Calu3 (cell line): ENCODE measurements at regions not wholly inside any gene's neighbourhood (a gene's known extent, or its start where the extent isn't known, plus 50 kb on each side); places are given as distances from the start of the nearest gene placed in this dataset.
A peak's percentile ranks its signal among the peaks of the same experiment; 100 is the strongest.

Experiments used
- BruUV-seq: library from RNA; stranded (reverse); fragments of 400-500 nt; replicated peaks from 2 replicates; lab custom pipeline; 2021; lab: Mats Ljungman, UMichigan
- CTCF ChIA-PET: fragments of 300-600 bp; sonication (Branson Sonifier 250); formaldehyde crosslinking; loops from one replicate; lab custom pipeline; 2022; ENCODE audit warnings: antibody characterized with exemption; lab: Charles Lee
- DNase-seq: peaks from one replicate; pipeline ENCODE4 v3.0.0; 2022
- H3K27ac Mint-ChIP-seq: one replicate; pipeline ENCODE4 v1.8.0; 2022; ENCODE audit warnings: mixed read lengths; ENCODE audit not compliant: unreplicated experiment
- H3K27me3 Mint-ChIP-seq: one replicate; pipeline ENCODE4 v1.8.0; 2022; ENCODE audit warnings: mixed read lengths; ENCODE audit not compliant: unreplicated experiment
- H3K36me3 Mint-ChIP-seq: one replicate; pipeline ENCODE4 v1.8.0; 2022; ENCODE audit warnings: mild to moderate bottlenecking, moderate library complexity, mixed read lengths; ENCODE audit not compliant: insufficient read depth, unreplicated experiment
- H3K4me1 Mint-ChIP-seq: one replicate; pipeline ENCODE4 v1.8.0; 2022; ENCODE audit warnings: mild to moderate bottlenecking, low read depth, mixed read lengths; ENCODE audit not compliant: unreplicated experiment
- H3K4me3 Mint-ChIP-seq: one replicate; pipeline ENCODE4 v1.8.0; 2022; ENCODE audit warnings: mild to moderate bottlenecking, low read depth, moderate library complexity, mixed read lengths; ENCODE audit not compliant: unreplicated experiment
- H3K9me3 Mint-ChIP-seq: one replicate; pipeline ENCODE4 v1.8.0; 2022; ENCODE audit warnings: low read depth, mixed read lengths; ENCODE audit not compliant: unreplicated experiment
- intact Hi-C: fragments of 100-400 bp; cut with micrococcal nuclease; formaldehyde crosslinking; loops from one replicate; pipeline ENCODE4 v1.10.0; 2022; ENCODE audit not compliant: unreplicated experiment
- TF ChIP-seq, protein P1 (sequence below): fragments of 200-600 bp; IDR thresholded peaks from one replicate; pipeline ENCODE4 v1.8.0; 2022; ENCODE audit warnings: antibody characterized with exemption; ENCODE audit not compliant: unreplicated experiment

DNA sequence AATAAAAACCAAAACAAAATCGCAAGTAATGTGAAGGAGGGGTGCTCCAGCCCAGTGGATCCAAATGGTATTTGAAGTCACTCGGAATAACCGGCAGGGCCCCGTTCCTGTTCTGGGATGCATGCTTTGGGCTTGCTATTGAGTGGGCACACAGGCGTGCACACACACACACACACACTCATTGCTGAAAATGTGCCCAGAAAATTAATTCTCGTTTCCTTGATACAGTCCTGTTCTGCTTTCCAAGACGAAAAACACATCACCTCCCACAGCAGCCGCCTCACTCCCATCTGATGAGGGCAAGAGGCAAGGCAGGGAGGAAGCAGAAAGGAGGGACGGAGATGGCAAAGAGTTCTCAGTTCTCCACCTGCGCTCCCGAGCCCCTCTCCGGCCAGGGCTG lies 62.2 kb upstream of the SDK2 start:
- Mint-ChIP-seq H3K9me3 (no peaks in the 10 kb centered on the region), H3K27me3 (peaks cover 87% of the 10 kb centered on the region), H3K36me3 (no peaks in the 10 kb centered on the region), H3K4me1 (no peaks in the 10 kb centered on the region), H3K27ac (no peak overlapping the region), H3K4me3 (no peak overlapping the region)
- CTCF ChIA-PET: no interaction called here
- TF ChIP-seq, protein P1, sequence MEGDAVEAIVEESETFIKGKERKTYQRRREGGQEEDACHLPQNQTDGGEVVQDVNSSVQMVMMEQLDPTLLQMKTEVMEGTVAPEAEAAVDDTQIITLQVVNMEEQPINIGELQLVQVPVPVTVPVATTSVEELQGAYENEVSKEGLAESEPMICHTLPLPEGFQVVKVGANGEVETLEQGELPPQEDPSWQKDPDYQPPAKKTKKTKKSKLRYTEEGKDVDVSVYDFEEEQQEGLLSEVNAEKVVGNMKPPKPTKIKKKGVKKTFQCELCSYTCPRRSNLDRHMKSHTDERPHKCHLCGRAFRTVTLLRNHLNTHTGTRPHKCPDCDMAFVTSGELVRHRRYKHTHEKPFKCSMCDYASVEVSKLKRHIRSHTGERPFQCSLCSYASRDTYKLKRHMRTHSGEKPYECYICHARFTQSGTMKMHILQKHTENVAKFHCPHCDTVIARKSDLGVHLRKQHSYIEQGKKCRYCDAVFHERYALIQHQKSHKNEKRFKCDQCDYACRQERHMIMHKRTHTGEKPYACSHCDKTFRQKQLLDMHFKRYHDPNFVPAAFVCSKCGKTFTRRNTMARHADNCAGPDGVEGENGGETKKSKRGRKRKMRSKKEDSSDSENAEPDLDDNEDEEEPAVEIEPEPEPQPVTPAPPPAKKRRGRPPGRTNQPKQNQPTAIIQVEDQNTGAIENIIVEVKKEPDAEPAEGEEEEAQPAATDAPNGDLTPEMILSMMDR: no peak
- intact Hi-C loops: no loop called here
- BruUV-seq: no TSS peak
- no peak for DNase-seq

DNA sequence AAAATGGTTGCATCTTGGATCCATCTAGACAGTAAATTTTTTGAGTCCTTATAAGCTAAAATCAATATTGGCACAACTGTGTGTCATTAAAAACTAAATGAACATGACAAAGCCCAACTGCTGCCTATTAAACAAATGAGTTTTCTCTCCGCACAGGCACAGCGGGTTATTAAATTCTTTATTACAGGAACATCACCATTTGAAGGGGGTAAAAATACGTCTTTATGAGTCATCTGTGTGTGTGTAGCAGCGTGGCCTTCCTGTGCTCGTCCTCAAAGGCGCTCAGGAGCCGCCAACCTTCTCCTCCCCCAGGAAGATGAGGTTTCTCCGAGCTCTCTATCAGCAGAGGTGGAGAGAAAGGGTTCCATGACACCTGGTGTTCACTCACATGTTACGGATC lies 62.6 kb upstream of the SDK2 start:
- H3K36me3 Mint-ChIP-seq: no peaks in the 10 kb centered on the region
- TF ChIP-seq, protein P1: no peak
- no peaks in the 10 kb centered on the region for H3K9me3 Mint-ChIP-seq
- H3K4me3 Mint-ChIP-seq: no peak overlapping the region
- CTCF ChIA-PET: no interaction called here
- intact Hi-C loops: no loop called here
- no peaks in the 10 kb centered on the region for H3K4me1 Mint-ChIP-seq
- peaks cover 87% of the 10 kb centered on the region for H3K27me3 Mint-ChIP-seq
- no peak overlapping the region for H3K27ac Mint-ChIP-seq
- BruUV-seq: no TSS peak
- DNase-seq: no peak

DNA sequence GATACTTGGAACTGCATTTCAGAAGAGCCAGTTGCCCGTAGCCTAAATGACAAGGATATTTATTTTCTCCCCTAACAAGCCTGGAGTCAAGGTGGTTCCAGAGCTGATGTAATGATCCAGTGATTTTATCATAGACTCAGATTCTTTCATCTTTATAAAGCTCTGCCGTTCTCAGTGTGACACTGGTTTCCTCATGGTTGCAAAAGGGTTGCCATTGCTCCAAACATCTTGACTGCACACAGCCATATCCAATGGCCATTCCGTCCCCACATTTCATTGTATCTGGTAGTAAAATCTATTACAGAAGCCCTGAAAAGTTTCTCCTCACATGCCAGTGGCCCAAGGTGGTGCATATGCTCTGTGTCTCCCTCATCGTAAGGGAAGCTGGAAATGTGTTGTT lies 63.1 kb upstream of the SDK2 start:
- H3K4me1 Mint-ChIP-seq: no peaks in the 10 kb centered on the region
- intact Hi-C loops: no loop called here
- H3K27ac Mint-ChIP-seq: no peak overlapping the region
- BruUV-seq: no TSS peak
- DNase-seq: no peak
- no peaks in the 10 kb centered on the region for H3K36me3 Mint-ChIP-seq
- no peak overlapping the region for H3K4me3 Mint-ChIP-seq
- peaks cover 87% of the 10 kb centered on the region for H3K27me3 Mint-ChIP-seq
- no peaks in the 10 kb centered on the region for H3K9me3 Mint-ChIP-seq
- CTCF ChIA-PET: no interaction called here
- TF ChIP-seq, protein P1: no peak

DNA sequence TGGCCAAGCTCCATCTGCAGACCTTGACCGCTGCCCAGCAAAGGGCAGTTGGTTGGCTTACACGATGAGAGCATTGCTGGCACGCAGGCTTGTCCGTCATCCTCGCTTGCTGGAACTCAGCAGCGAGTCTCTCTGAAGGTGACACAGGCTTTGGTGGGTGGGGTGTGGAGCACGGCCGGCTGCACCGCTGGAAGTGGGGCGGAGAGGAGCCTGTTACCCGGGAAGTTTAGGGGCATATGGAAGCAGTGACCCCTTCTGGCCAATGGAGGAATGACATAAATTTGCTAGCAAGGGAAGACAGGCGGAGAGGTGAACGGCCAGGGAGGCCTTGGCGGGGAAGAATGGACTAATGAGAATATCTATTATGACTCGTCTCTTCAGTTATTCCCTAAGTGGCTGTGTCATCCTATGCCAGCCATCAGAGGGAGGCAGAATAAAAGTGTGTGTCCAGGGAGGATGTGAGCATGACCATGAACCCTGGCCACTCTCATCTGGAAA lies 65.9 kb upstream of the SDK2 start:
- no peaks in the 10 kb centered on the region for H3K9me3 Mint-ChIP-seq
- no peak overlapping the region for H3K27ac Mint-ChIP-seq
- TF ChIP-seq, protein P1: peak; percentile 61
- DNase-seq: peak; percentile 74
- no peaks in the 10 kb centered on the region for H3K36me3 Mint-ChIP-seq
- CTCF ChIA-PET: no interaction called here
- no peak overlapping the region for H3K4me3 Mint-ChIP-seq
- no peaks in the 10 kb centered on the region for H3K4me1 Mint-ChIP-seq
- peaks cover 86% of the 10 kb centered on the region for H3K27me3 Mint-ChIP-seq
- intact Hi-C loops: no loop called here
- no TSS peak for BruUV-seq
